ENCODE measurements at regions not wholly inside any gene's neighbourhood (a gene's known extent, or its start where the extent isn't known, plus 50 kb on each side); places are given as distances from the start of the nearest gene placed in this dataset.

DNA sequence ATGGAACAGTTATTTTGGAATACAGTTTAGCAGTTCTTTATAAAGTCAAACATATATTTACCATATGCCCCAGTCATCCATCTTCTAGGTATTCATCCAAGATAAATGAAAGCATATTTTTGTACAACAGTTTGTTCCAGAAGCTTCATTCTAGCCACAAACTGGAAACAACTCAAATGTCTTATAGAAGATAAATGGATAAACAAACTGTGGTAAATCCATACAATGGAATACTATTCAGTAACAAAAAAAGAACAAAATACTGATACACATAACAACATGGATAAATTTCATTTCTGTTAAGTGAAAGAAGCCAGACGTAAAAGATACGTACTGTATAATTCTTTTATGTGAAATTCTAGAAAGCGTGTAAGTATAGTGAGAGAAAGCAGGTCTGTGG lies 167.0 kb upstream of the AHI1 start:
- TF ChIP-seq, protein P1, sequence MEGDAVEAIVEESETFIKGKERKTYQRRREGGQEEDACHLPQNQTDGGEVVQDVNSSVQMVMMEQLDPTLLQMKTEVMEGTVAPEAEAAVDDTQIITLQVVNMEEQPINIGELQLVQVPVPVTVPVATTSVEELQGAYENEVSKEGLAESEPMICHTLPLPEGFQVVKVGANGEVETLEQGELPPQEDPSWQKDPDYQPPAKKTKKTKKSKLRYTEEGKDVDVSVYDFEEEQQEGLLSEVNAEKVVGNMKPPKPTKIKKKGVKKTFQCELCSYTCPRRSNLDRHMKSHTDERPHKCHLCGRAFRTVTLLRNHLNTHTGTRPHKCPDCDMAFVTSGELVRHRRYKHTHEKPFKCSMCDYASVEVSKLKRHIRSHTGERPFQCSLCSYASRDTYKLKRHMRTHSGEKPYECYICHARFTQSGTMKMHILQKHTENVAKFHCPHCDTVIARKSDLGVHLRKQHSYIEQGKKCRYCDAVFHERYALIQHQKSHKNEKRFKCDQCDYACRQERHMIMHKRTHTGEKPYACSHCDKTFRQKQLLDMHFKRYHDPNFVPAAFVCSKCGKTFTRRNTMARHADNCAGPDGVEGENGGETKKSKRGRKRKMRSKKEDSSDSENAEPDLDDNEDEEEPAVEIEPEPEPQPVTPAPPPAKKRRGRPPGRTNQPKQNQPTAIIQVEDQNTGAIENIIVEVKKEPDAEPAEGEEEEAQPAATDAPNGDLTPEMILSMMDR (conservative IDR thresholded peaks at IDR 0.05 in 1 of 2, IDR thresholded peaks at IDR 0.05 in 1 of 2; ENCODE audit: low read depth in 1 of 2, low read length in 2 of 2): no peak
- no peak for TF ChIP-seq EZH2 (IDR thresholded peaks at IDR 0.05; ENCODE audit: low read length, missing control alignments)
